ENCODE measurements at regions not wholly inside any gene's neighbourhood (a gene's known extent, or its start where the extent isn't known, plus 50 kb on each side); places are given as distances from the start of the nearest gene placed in this dataset.

DNA sequence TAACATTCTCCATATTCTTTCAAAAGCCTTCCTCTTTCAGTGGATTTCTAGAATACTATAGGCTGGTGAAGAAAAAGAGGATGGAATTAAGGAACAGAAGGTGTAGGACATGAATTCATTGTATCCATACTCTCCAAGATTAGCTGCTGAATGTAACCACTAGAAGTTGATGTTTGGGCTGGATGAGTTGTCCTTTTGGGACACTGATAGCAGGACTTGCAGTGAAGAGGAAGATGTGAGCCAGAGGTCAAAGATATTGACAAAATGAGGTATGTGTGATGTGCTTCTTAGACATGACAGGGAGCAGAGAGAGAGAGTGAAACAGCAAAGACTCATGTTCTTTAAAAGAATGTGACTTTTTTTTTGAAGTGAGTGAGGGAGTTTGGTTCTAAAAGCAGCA lies 134.3 kb upstream of the MAN1A1 start:
- no peaks in the 10 kb centered on the region for H3K4me1 ChIP-seq (ENCODE audit: control insufficient read depth, insufficient read depth, low read length)
- intact Hi-C loops (cut with micrococcal nuclease; ENCODE audit: unreplicated experiment), result no loop called here

DNA sequence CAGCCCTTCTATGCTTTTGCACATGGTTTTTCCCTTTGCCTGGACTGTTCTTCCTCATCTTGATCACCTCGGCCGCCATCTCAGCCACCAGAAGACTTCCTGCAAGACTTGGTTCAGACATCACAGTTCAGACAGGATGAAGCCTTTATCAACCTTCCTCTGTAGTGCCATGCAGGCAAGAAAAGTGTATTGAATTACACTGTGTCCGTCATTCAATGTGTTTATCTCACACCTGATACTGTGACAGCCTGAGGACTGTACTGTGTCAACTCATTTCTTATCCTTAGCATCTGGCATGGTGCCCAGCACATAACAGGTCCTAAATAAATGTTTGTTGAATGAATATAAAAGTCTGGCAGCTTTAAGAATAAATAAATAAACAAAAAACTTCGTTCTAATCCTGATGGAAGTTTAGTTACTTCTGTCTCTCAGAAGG lies 133.3 kb upstream of the MAN1A1 start:
- Histone ChIP-seq H3K27ac (ENCODE audit: low read length) (no peak overlapping the region), H3K4me1 (ENCODE audit: control insufficient read depth, insufficient read depth, low read length) (no peaks in the 10 kb centered on the region), H3K9me3 (ENCODE audit: control insufficient read depth, insufficient read depth, low read depth, low read length) (no peaks in the 10 kb centered on the region), H3K36me3 (ENCODE audit: control insufficient read depth, insufficient read depth, low read length) (no peaks in the 10 kb centered on the region), H3K4me3 (ENCODE audit: low read depth in 2 of 2, low read length in 2 of 2) (no peak overlapping the region), H3K27me3 (ENCODE audit: control insufficient read depth, insufficient read depth, low read length) (no peaks in the 10 kb centered on the region)
- no peak for ATAC-seq
- no peak for DNase-seq (ENCODE audit: low read depth, low spot score)
- ChIA-PET CTCF (no interaction called here), POLR2A (no interaction called here)
- TF ChIP-seq TCF7L2 (IDR thresholded peaks at IDR 0.05; ENCODE audit: low read depth, low read length) (no peak), SIN3A (IDR thresholded peaks at IDR 0.05; ENCODE audit: borderline replicate concordance, insufficient read depth, low read depth, low read length) (no peak), POLR2AphosphoS5 (IDR thresholded peaks at IDR 0.05; ENCODE audit: low read depth, low read length) (no peak)
- TF ChIP-seq, protein P1, sequence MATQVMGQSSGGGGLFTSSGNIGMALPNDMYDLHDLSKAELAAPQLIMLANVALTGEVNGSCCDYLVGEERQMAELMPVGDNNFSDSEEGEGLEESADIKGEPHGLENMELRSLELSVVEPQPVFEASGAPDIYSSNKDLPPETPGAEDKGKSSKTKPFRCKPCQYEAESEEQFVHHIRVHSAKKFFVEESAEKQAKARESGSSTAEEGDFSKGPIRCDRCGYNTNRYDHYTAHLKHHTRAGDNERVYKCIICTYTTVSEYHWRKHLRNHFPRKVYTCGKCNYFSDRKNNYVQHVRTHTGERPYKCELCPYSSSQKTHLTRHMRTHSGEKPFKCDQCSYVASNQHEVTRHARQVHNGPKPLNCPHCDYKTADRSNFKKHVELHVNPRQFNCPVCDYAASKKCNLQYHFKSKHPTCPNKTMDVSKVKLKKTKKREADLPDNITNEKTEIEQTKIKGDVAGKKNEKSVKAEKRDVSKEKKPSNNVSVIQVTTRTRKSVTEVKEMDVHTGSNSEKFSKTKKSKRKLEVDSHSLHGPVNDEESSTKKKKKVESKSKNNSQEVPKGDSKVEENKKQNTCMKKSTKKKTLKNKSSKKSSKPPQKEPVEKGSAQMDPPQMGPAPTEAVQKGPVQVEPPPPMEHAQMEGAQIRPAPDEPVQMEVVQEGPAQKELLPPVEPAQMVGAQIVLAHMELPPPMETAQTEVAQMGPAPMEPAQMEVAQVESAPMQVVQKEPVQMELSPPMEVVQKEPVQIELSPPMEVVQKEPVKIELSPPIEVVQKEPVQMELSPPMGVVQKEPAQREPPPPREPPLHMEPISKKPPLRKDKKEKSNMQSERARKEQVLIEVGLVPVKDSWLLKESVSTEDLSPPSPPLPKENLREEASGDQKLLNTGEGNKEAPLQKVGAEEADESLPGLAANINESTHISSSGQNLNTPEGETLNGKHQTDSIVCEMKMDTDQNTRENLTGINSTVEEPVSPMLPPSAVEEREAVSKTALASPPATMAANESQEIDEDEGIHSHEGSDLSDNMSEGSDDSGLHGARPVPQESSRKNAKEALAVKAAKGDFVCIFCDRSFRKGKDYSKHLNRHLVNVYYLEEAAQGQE (IDR thresholded peaks at IDR 0.05; ENCODE audit: insufficient read depth in 1 of 2, low read depth in 2 of 2, low read length in 1 of 2), result no peak
- TF ChIP-seq, protein P2, sequence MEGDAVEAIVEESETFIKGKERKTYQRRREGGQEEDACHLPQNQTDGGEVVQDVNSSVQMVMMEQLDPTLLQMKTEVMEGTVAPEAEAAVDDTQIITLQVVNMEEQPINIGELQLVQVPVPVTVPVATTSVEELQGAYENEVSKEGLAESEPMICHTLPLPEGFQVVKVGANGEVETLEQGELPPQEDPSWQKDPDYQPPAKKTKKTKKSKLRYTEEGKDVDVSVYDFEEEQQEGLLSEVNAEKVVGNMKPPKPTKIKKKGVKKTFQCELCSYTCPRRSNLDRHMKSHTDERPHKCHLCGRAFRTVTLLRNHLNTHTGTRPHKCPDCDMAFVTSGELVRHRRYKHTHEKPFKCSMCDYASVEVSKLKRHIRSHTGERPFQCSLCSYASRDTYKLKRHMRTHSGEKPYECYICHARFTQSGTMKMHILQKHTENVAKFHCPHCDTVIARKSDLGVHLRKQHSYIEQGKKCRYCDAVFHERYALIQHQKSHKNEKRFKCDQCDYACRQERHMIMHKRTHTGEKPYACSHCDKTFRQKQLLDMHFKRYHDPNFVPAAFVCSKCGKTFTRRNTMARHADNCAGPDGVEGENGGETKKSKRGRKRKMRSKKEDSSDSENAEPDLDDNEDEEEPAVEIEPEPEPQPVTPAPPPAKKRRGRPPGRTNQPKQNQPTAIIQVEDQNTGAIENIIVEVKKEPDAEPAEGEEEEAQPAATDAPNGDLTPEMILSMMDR (IDR thresholded peaks at IDR 0.05), result no peak
- no TSS peak for BruUV-seq (replicated peaks)
- intact Hi-C loops (cut with micrococcal nuclease; ENCODE audit: unreplicated experiment), result no loop called here
- in situ Hi-C loops (cut with HindIII; ENCODE audit: low pct_unique_long_range_greater_than_20kb, low sequenced_read_pairs), result no loop called here

More for the DNA sequence above, 134.3 kb upstream of the MAN1A1 start:
- no peak for DNase-seq (ENCODE audit: low read depth, low spot score)
- no peak overlapping the region for H3K4me3 ChIP-seq (ENCODE audit: low read depth in 2 of 2, low read length in 2 of 2)
- H3K27me3 ChIP-seq (ENCODE audit: control insufficient read depth, insufficient read depth, low read length), result no peaks in the 10 kb centered on the region
- ATAC-seq, result no peak
- no TSS peak for BruUV-seq (replicated peaks)
- TF ChIP-seq SIN3A (IDR thresholded peaks at IDR 0.05; ENCODE audit: borderline replicate concordance, insufficient read depth, low read depth, low read length) (no peak), POLR2AphosphoS5 (IDR thresholded peaks at IDR 0.05; ENCODE audit: low read depth, low read length) (no peak), TCF7L2 (IDR thresholded peaks at IDR 0.05; ENCODE audit: low read depth, low read length) (no peak)
- TF ChIP-seq, protein P1 (IDR thresholded peaks at IDR 0.05; ENCODE audit: insufficient read depth in 1 of 2, low read depth in 2 of 2, low read length in 1 of 2), result no peak
- TF ChIP-seq, protein P2 (IDR thresholded peaks at IDR 0.05), result no peak
- in situ Hi-C loops (cut with HindIII; ENCODE audit: low pct_unique_long_range_greater_than_20kb, low sequenced_read_pairs), result no loop called here
- CTCF ChIA-PET, result no interaction called here
- no peaks in the 10 kb centered on the region for H3K36me3 ChIP-seq (ENCODE audit: control insufficient read depth, insufficient read depth, low read length)
- no peak overlapping the region for H3K27ac ChIP-seq (ENCODE audit: low read length)
- no peaks in the 10 kb centered on the region for H3K9me3 ChIP-seq (ENCODE audit: control insufficient read depth, insufficient read depth, low read depth, low read length)
- POLR2A ChIA-PET, result no interaction called here
